Activated naive CD8-positive, alpha-beta T cell treated with anti-CD3 and anti-CD28 coated beads, Interleukin-2, amount 50 U/mL, for 24 hours (primary cell): ENCODE measurements at regions not wholly inside any gene's neighbourhood (a gene's known extent, or its start where the extent isn't known, plus 50 kb on each side); places are given as distances from the start of the nearest gene placed in this dataset.
A peak's percentile ranks its signal among the peaks of the same experiment; 100 is the strongest.

Experiments
- ATAC-seq: fragments of 150-1000 bp; cut with Tn5 transposase; one replicate; pipeline ENCODE4 v1.10.0; 2021
- DNase-seq: peaks from one replicate; pipeline ENCODE4 v3.0.0; 2021
- H3K27ac Mint-ChIP-seq: one replicate; pipeline ENCODE4 v1.8.0; 2021; ENCODE audit warnings: mild to moderate bottlenecking, mixed read lengths
- H3K27me3 Mint-ChIP-seq: one replicate; pipeline ENCODE4 v1.8.0; 2021; ENCODE audit warnings: mixed read lengths
- H3K36me3 Mint-ChIP-seq: one replicate; pipeline ENCODE4 v1.8.0; 2021; ENCODE audit warnings: low read depth, mixed read lengths
- H3K4me1 Mint-ChIP-seq: one replicate; pipeline ENCODE4 v1.8.0; 2021; ENCODE audit warnings: mixed read lengths
- H3K4me3 Mint-ChIP-seq: one replicate; pipeline ENCODE4 v1.8.0; 2021; ENCODE audit warnings: mild to moderate bottlenecking, moderate library complexity, mixed read lengths
- H3K9me3 Mint-ChIP-seq: one replicate; pipeline ENCODE4 v1.8.0; 2021; ENCODE audit warnings: mixed read lengths

DNA sequence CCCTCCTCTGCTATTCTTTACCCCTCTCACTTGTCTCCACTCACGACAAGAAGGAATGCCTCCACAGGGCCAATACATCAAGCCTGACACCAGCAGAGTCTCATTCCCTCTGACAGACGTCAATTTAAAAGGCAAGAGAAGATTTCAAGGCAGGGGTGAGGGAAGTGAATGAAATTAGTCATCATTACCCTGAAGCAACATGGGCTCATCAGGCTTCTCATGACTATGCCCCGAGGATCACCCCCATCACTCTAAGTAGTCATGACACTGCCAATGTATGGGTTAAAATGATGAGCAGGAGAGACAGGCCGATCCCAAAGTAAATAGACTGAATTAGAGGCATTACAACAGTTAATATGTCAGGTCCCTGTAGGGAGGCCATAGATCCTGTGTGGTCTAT is 504.4 kb downstream of the TLE4 start:
- Mint-ChIP-seq H3K4me3 (no peak overlapping the region), H3K27me3 (no peaks in the 10 kb centered on the region), H3K36me3 (no peaks in the 10 kb centered on the region), H3K27ac (no peak overlapping the region), H3K4me1 (peaks cover 20% of the 10 kb centered on the region), H3K9me3 (peaks cover 9% of the 10 kb centered on the region)
- no peak for ATAC-seq
- no peak for DNase-seq

DNA sequence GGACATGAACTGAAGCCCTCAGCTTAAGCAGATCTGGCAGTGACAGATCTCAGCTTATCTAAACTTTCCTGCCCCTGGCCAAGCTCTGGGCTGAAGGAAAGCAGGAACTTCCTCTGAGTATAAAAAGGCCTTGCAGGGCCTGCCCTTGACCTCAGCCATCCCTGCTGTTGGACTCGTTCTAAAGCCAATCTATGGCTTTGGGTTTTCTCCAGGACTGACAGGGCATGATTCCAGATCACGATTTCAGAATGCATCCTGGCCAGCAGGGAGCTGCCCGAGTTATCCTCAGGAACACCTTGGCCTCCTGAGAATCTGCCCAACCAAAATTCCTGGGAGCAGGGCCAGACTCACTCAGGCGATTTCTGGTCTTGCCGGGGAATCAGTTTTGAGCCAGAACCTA is 502.7 kb downstream of the TLE4 start:
- no peak for DNase-seq
- no peaks in the 10 kb centered on the region for H3K27me3 Mint-ChIP-seq
- no peak for ATAC-seq
- H3K4me1 Mint-ChIP-seq: peaks cover 25% of the 10 kb centered on the region
- peaks cover 5% of the 10 kb centered on the region for H3K9me3 Mint-ChIP-seq
- no peak overlapping the region for H3K27ac Mint-ChIP-seq
- no peak overlapping the region for H3K4me3 Mint-ChIP-seq
- no peaks in the 10 kb centered on the region for H3K36me3 Mint-ChIP-seq

DNA sequence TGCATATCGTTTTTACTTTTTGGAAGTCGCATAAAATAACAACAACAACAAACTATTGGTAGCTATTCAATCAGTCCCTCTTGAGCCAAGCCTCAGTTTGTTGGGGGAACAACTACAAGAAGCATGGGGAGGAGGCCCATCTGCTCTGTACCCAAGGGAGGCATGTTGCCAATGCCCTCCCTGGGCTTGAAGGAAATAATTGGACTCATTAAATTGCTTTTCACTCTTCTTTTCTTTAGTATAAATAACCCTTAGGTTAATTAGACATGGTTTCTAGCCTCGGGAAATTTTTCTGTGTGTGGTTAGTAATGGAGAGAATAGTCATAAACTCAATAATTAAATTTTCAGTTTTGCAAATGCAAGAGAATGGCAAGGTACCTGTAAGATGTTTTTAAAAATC is 500.7 kb downstream of the TLE4 start:
- peaks cover 18% of the 10 kb centered on the region for H3K4me1 Mint-ChIP-seq
- ATAC-seq (no peak), DNase-seq (no peak)
- no peaks in the 10 kb centered on the region for H3K36me3 Mint-ChIP-seq
- H3K4me3 Mint-ChIP-seq: no peak overlapping the region
- H3K9me3 Mint-ChIP-seq: peaks cover 5% of the 10 kb centered on the region
- no peak overlapping the region for H3K27ac Mint-ChIP-seq
- H3K27me3 Mint-ChIP-seq: peaks cover 6% of the 10 kb centered on the region

DNA sequence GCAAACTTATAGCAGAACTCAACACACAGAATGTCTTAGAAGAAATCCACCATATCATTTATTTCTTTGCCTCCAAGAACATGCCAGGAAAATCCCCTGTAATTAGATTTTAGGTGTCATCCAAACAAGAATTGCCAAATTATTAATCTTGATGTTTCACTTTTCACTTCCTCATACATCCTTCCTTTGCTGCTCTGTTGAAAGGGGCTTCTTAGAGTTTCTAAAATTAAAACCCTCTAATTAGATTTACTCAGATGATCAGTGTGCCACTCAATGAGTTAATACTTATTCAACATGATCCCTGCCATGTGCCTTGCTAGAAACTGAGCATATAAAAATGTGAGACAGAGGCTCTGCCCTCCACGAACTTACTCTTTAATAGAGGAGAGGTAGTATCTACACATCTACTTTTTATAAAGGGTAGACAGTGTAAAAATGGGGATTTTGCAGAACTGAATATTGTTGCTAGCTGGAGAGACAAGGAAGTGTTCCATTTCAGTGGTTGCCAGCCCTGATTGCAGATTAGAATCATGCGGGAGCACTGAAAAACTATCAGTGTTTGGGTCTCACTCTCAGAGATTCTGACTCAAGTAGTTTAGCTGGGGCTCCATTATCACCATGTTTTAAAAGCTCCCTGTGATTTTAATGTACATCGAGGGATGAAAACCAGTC is 498.4 kb downstream of the TLE4 start:
- no peak for ATAC-seq
- Mint-ChIP-seq H3K4me3 (no peak overlapping the region), H3K27ac (no peak overlapping the region), H3K36me3 (no peaks in the 10 kb centered on the region), H3K27me3 (peaks cover 7% of the 10 kb centered on the region), H3K9me3 (no peaks in the 10 kb centered on the region), H3K4me1 (peaks cover 5% of the 10 kb centered on the region)
- DNase-seq: no peak

DNA sequence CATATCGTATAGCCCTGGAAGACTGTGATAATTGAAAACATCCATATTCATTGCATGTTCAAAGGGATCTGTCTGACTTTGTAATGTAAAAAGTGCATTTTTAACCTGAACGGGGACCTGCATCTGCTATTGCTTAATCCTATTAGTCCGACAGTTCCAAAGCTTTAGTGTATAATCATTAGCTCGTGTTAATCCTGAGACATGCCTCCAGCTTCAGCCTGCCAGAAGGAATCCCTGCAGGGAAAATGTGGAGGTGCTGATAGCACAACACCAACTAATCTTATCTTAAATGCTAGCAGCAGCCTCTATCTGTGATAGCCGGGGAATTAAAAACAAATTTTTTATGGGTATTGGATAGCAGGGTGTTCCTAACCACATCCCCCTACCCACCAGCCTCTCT is 495.2 kb downstream of the TLE4 start:
- Mint-ChIP-seq H3K36me3 (no peaks in the 10 kb centered on the region), H3K4me3 (no peak overlapping the region), H3K27me3 (peaks cover 10% of the 10 kb centered on the region), H3K27ac (no peak overlapping the region), H3K9me3 (no peaks in the 10 kb centered on the region), H3K4me1 (peaks cover 11% of the 10 kb centered on the region)
- no peak for ATAC-seq
- no peak for DNase-seq

DNA sequence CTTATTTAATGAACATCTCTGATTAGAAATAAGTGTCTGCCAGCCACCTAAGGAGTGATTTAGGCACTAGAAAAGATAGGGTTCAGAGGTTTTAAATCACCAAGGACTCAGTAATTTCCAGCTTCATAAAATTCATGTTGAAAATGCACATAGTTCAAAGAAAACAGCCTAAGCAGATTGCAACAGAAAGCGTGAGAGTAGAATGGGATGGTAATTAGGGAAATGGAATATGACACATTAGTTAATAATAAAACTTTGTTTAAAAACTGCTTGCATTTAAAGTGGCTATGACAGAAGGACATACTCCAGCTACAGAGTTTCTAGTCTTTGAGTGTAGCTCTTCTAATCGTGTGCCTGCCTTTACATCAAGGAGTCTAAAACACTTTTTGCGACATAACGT is 490.8 kb downstream of the TLE4 start:
- Mint-ChIP-seq H3K4me3 (no peak overlapping the region), H3K9me3 (peaks cover 6% of the 10 kb centered on the region), H3K4me1 (peaks cover 12% of the 10 kb centered on the region), H3K27me3 (peaks cover 6% of the 10 kb centered on the region), H3K36me3 (no peaks in the 10 kb centered on the region), H3K27ac (no peak overlapping the region)
- DNase-seq: no peak
- ATAC-seq: no peak

DNA sequence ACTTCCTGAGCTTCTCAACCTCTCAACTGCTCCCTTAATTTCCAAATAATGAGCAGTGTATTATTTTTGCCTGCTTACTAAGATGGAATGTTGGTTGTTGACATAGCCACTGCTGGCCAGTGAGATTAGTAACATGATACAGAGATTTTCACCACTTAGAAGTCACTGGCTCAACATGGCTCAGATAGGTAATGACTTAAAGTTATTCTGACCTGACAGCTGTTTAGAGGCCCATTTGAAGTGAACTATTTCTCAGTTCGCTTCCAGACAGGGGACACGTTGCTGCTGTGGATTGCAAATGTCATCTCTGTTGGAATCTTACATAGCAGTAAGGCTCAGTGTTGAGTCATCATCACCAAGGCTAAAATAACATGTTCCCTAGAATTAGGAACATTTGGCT is 490.2 kb downstream of the TLE4 start:
- ATAC-seq: peak; percentile 43
- H3K4me3 Mint-ChIP-seq: no peak overlapping the region
- peaks cover 12% of the 10 kb centered on the region for H3K4me1 Mint-ChIP-seq
- peaks cover 4% of the 10 kb centered on the region for H3K27me3 Mint-ChIP-seq
- no peaks in the 10 kb centered on the region for H3K36me3 Mint-ChIP-seq
- peaks cover 6% of the 10 kb centered on the region for H3K9me3 Mint-ChIP-seq
- H3K27ac Mint-ChIP-seq: no peak overlapping the region
- DNase-seq: no peak

DNA sequence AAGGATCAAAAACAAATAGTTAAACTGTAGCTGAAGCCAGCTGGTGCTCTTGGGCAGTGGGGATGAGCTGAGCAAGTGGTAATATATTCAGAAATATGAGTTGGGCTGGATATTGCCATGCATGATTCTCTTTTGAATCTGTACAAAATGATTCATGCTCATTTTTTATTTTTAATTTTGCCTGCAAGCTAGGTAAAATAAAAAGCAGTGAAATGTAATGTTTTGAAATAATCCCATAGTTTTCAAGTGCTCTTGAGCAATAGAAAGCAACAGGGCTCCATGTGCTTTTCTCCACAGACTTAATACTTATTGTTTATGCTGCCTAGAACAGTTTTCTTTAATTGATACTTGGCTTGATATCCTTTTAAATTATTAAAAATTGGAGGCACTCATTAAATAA is 489.3 kb downstream of the TLE4 start:
- Mint-ChIP-seq H3K27me3 (peaks cover 4% of the 10 kb centered on the region), H3K4me3 (no peak overlapping the region), H3K27ac (no peak overlapping the region), H3K4me1 (peaks cover 12% of the 10 kb centered on the region), H3K9me3 (peaks cover 6% of the 10 kb centered on the region), H3K36me3 (no peaks in the 10 kb centered on the region)
- no peak for ATAC-seq
- no peak for DNase-seq

DNA sequence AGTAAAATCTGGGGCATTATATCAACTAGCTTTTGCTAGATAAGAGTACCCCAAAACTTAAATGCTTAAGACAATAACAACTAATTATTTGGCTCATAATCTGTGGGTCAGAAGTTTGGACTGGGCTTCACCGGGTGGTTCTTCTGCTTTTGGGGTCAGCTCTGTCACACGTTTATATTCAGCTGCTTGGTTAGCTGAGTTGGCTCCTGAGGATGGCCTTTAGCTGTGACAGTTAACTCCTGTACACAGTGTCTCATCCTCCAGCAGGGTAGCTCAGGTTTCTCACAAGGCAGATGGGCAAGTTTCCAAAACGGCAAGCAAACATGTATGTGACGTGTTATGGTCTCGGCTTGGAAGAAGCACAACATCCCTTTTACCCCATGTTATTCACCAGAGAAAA is 488.2 kb downstream of the TLE4 start:
- Mint-ChIP-seq H3K27ac (no peak overlapping the region), H3K36me3 (no peaks in the 10 kb centered on the region), H3K4me3 (no peak overlapping the region)

DNA sequence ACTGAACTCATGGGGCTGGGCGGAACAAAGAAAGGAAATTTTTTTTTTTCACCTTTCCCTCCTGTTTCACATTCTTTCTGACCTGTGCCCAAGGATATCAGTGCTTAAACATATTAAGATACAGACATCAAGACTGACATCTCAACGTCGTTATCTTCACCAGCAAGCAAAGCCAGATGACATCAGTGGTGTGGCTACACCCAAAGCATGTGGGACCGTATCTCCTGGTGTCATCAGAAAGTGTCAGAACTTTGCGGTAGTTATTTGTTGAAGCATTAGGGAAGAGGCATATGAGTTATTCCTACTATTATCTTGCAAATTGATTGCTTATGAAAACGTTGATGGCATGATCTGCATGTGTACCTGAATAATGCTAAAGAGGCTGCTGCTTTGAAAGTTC is 487.4 kb downstream of the TLE4 start:
- ATAC-seq (no peak), DNase-seq (no peak)
- H3K27me3 Mint-ChIP-seq: peaks cover 2% of the 10 kb centered on the region
- peaks cover 10% of the 10 kb centered on the region for H3K4me1 Mint-ChIP-seq
- no peaks in the 10 kb centered on the region for H3K36me3 Mint-ChIP-seq
- H3K4me3 Mint-ChIP-seq: no peak overlapping the region
- peaks cover 6% of the 10 kb centered on the region for H3K9me3 Mint-ChIP-seq
- H3K27ac Mint-ChIP-seq: no peak overlapping the region

More for the DNA sequence above, 488.2 kb downstream of the TLE4 start:
- Mint-ChIP-seq H3K27me3 (peaks cover 2% of the 10 kb centered on the region), H3K9me3 (peaks cover 6% of the 10 kb centered on the region), H3K4me1 (peaks cover 10% of the 10 kb centered on the region)
- no peak for ATAC-seq
- DNase-seq: no peak

DNA sequence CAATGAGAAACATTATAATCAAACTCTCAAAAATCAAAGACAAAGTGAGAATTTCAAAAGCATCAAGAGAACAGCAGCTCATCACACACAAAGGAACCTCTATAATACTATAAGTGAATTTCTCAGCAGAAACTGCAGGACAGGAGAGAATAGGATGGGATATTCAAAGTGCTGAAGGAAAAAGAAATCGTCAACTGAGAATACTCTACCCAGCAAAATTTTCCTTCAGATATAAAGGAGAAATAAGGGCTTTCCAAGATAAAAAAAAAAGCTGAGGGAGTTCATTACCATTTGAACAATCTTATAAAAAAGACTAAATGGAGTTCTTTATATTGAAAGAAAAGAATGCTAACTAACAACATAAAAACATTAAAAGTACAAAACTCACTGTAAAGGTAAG is 481.1 kb downstream of the TLE4 start:
- H3K4me3 Mint-ChIP-seq: no peak overlapping the region
- H3K9me3 Mint-ChIP-seq: peaks cover 13% of the 10 kb centered on the region
- H3K4me1 Mint-ChIP-seq: no peaks in the 10 kb centered on the region
- H3K27me3 Mint-ChIP-seq: no peaks in the 10 kb centered on the region
- no peak overlapping the region for H3K27ac Mint-ChIP-seq
- ATAC-seq: no peak
- DNase-seq: no peak
- peaks cover 8% of the 10 kb centered on the region for H3K36me3 Mint-ChIP-seq

DNA sequence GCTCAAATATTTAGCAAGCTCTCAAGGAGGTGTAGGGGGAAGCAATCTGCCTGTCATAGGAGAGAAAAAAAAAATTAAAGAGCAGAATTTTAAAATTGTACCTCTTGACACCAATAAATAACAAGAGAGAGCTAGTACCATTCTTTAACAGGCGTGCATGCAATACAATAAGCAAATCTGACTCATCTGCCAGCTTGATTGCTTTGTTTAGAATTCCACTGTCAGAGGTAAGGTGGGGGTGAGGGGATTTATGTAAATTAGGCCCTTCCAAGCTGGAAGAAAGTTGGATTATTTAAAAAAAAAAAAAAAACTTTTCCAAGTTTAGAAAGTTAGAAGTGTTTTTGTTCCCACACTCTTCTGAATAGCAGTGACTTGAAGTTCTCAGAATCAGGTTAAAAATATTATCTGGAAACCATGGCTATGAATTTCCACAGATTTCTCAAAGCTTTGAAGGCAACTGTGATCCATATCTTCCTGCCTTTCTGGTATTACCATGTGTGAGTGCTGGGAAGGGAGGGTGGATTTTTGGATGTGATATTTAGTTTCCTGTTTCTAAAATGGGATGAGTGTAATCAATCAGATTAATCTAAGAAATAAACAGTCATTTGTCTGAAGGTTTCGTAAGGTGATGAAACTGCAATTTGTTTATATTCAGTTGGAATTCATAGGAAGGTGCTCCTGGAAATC is 477.5 kb downstream of the TLE4 start:
- Mint-ChIP-seq H3K4me3 (no peak overlapping the region), H3K27me3 (no peaks in the 10 kb centered on the region), H3K9me3 (peaks cover 13% of the 10 kb centered on the region), H3K4me1 (no peaks in the 10 kb centered on the region), H3K36me3 (peaks cover 8% of the 10 kb centered on the region), H3K27ac (no peak overlapping the region)
- ATAC-seq (no peak), DNase-seq (no peak)

DNA sequence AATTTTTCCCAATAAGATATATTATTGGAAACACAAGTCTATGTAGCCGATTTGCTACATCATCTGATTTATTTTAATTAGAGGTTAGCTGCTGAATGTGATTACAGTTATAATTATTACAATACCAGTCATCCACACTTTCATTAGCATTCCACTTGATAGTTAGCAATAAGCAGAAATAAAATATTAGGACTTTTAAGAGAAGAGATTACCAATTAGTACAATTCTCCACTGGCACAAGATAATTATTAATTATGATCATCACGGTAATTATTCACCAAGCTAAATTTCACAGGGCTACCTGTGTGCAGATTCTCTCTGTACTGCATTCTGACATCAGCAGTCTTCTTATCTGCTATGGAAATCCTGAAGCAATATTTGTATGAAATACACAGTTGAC is 474.7 kb downstream of the TLE4 start:
- Mint-ChIP-seq H3K4me3 (no peak overlapping the region), H3K36me3 (no peaks in the 10 kb centered on the region), H3K9me3 (peaks cover 3% of the 10 kb centered on the region), H3K27ac (no peak overlapping the region), H3K4me1 (peaks cover 3% of the 10 kb centered on the region), H3K27me3 (no peaks in the 10 kb centered on the region)
- DNase-seq (no peak), ATAC-seq (no peak)

DNA sequence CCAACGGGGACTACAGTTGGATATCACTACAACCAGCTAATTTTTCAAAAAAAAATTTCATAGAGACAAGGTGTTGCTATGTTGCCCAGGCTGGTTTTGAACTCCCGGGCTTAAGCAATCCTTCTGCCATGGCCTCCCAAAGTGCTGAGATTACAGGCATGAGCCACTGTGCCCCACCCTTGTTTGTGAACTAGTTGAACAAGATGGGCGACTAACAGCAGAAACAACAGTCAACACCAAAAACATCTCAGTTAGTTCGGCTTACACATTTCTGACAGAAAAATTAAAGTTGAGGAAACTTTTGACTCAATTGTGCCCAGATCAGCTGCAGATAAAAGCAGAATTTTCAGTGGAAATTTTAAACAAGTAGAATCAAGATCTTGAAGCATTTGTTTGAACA is 470.1 kb downstream of the TLE4 start:
- Mint-ChIP-seq H3K27me3 (peaks cover 2% of the 10 kb centered on the region), H3K9me3 (no peaks in the 10 kb centered on the region), H3K36me3 (no peaks in the 10 kb centered on the region), H3K4me1 (peaks cover 3% of the 10 kb centered on the region), H3K27ac (no peak overlapping the region), H3K4me3 (no peak overlapping the region)
- DNase-seq (no peak), ATAC-seq (no peak)

DNA sequence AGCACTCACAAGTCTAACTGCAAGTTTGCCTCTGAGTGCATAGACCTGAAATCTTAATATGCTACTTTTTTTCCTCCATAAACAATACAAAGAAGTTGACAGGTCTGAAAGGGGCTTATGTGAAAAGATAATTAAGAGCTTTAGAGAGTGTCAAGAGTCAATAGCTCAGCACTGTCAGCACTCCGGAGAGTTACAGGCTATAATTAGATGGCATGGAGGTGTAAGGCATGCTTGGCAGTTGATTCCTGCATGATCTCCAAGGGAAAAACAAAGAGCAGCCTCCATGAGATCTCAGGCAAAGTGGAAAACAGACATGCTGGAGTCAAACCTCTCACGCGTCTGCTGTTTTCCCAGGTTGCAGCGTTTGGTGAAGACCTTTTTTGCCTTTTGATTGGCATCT is 468.7 kb downstream of the TLE4 start:
- Mint-ChIP-seq H3K27ac (no peak overlapping the region), H3K4me3 (no peak overlapping the region), H3K27me3 (peaks cover 2% of the 10 kb centered on the region), H3K4me1 (peaks cover 3% of the 10 kb centered on the region), H3K9me3 (peaks cover 3% of the 10 kb centered on the region), H3K36me3 (no peaks in the 10 kb centered on the region)
- DNase-seq: no peak
- ATAC-seq: no peak
